HG03432 (cell line): ENCODE measurements at regions not wholly inside any gene's neighbourhood (a gene's known extent, or its start where the extent isn't known, plus 50 kb on each side); places are given as distances from the start of the nearest gene placed in this dataset.

Experiments
- ATAC-seq: cut with Tn5 transposase; IDR thresholded peaks from one replicate; pipeline ENCODE4 v1.9.1; 2021; ENCODE audit warnings: mild to moderate bottlenecking, moderate library complexity; ENCODE audit not compliant: unreplicated experiment

GRCh38 chr1:29504709-29505410 lies 268.5 kb downstream of the PTPRU start:
- no peak for ATAC-seq

- ATAC-seq = no peak
Measured at GRCh38 chr1:29504196-29504595, 267.9 kb downstream of the PTPRU start.

GRCh38 chr1:29502911-29503840 lies 266.9 kb downstream of the PTPRU start:
- no peak for ATAC-seq

GRCh38 chr1:29502225-29502910 lies 266.0 kb downstream of the PTPRU start:
- no peak for ATAC-seq

GRCh38 chr1:29501227-29501976 lies 265.1 kb downstream of the PTPRU start:
- no peak for ATAC-seq

GRCh38 chr1:29500651-29501050 lies 264.3 kb downstream of the PTPRU start:
- ATAC-seq = no peak

GRCh38 chr1:29500041-29500440 lies 263.7 kb downstream of the PTPRU start:
- no peak for ATAC-seq

- ATAC-seq = no peak
Measured at GRCh38 chr1:29499104-29499650, 262.9 kb downstream of the PTPRU start.

- no peak for ATAC-seq
Measured at GRCh38 chr1:29498126-29499103, 262.1 kb downstream of the PTPRU start.

- no peak for ATAC-seq
Measured at GRCh38 chr1:29497395-29498125, 261.2 kb downstream of the PTPRU start.

GRCh38 chr1:29496701-29497100 lies 260.4 kb downstream of the PTPRU start:
- no peak for ATAC-seq

- no peak for ATAC-seq
Measured at GRCh38 chr1:29490204-29490934, 254.0 kb downstream of the PTPRU start.

- no peak for ATAC-seq
Measured at GRCh38 chr1:29489471-29489870, 253.1 kb downstream of the PTPRU start.

GRCh38 chr1:29488794-29489311 lies 252.5 kb downstream of the PTPRU start:
- no peak for ATAC-seq

GRCh38 chr1:29488086-29488793 lies 251.9 kb downstream of the PTPRU start:
- no peak for ATAC-seq

- no peak for ATAC-seq
Measured at GRCh38 chr1:29487291-29487690, 251.0 kb downstream of the PTPRU start.
